HepG2 (cell line): ENCODE measurements at regions not wholly inside any gene's neighbourhood (a gene's known extent, or its start where the extent isn't known, plus 50 kb on each side); places are given as distances from the start of the nearest gene placed in this dataset.

Source experiments
- SP140L ChIP-seq: sonication (generic); formaldehyde crosslinking; IDR thresholded peaks from 2 replicates; pipeline ENCODE4 v1.4.0; 2020; ENCODE audit warnings: missing genetic modification reagents, borderline replicate concordance
- ZNF337 ChIP-seq: sonication (generic); formaldehyde crosslinking; IDR thresholded peaks from 2 replicates; pipeline ENCODE4 v1.5.1; 2020; ENCODE audit warnings: missing genetic modification reagents, low read depth, mild to moderate bottlenecking, borderline replicate concordance
- TF ChIP-seq, protein P1 (sequence below): sonication (generic); formaldehyde crosslinking; IDR thresholded peaks from one replicate; pipeline ENCODE4 v1.5.1; 2020; ENCODE audit warnings: mild to moderate bottlenecking, missing genetic modification reagents; ENCODE audit errors: not compliant biosample characterization

- TF ChIP-seq, protein P1, sequence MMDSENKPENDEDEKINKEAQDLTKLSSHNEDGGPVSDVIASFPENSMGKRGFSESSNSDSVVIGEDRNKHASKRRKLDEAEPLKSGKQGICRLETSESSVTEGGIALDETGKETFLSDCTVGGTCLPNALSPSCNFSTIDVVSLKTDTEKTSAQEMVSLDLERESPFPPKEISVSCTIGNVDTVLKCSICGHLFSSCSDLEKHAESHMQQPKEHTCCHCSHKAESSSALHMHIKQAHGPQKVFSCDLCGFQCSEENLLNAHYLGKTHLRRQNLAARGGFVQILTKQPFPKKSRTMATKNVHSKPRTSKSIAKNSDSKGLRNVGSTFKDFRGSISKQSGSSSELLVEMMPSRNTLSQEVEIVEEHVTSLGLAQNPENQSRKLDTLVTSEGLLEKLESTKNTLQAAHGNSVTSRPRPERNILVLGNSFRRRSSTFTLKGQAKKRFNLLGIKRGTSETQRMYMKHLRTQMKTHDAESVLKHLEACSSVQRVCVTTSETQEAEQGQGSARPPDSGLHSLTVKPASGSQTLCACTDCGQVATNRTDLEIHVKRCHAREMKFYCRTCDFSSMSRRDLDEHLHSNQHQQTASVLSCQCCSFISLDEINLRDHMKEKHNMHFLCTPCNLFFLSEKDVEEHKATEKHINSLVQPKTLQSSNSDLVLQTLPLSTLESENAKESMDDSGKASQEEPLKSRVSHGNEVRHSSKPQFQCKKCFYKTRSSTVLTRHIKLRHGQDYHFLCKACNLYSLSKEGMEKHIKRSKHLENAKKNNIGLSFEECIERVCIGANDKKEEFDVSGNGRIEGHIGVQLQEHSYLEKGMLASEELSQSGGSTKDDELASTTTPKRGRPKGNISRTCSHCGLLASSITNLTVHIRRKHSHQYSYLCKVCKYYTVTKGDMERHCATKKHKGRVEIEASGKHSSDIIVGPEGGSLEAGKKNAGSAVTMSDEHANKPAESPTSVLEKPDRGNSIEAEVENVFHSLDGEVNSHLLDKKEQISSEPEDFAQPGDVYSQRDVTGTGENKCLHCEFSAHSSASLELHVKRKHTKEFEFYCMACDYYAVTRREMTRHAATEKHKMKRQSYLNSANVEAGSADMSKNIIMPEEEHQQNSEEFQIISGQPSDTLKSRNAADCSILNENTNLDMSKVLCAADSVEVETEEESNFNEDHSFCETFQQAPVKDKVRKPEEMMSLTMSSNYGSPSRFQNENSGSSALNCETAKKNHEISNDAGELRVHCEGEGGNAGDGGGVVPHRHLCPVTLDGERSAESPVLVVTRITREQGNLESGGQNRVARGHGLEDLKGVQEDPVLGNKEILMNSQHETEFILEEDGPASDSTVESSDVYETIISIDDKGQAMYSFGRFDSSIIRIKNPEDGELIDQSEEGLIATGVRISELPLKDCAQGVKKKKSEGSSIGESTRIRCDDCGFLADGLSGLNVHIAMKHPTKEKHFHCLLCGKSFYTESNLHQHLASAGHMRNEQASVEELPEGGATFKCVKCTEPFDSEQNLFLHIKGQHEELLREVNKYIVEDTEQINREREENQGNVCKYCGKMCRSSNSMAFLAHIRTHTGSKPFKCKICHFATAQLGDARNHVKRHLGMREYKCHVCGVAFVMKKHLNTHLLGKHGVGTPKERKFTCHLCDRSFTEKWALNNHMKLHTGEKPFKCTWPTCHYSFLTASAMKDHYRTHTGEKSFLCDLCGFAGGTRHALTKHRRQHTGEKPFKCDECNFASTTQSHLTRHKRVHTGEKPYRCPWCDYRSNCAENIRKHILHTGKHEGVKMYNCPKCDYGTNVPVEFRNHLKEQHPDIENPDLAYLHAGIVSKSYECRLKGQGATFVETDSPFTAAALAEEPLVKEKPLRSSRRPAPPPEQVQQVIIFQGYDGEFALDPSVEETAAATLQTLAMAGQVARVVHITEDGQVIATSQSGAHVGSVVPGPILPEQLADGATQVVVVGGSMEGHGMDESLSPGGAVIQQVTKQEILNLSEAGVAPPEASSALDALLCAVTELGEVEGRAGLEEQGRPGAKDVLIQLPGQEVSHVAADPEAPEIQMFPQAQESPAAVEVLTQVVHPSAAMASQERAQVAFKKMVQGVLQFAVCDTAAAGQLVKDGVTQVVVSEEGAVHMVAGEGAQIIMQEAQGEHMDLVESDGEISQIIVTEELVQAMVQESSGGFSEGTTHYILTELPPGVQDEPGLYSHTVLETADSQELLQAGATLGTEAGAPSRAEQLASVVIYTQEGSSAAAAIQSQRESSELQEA (CRISPR knock-in tag), result no peak
- TF ChIP-seq ZNF337 (CRISPR knock-in tag) (no peak), SP140L (no peak)
Observed at GRCh38 chr15:25950014-25950413, 86.9 kb upstream of the ATP10A start (continued).
